Mesendoderm (in vitro differentiated cells): ENCODE measurements at regions not wholly inside any gene's neighbourhood (a gene's known extent, or its start where the extent isn't known, plus 50 kb on each side); places are given as distances from the start of the nearest gene placed in this dataset.
A peak's percentile ranks its signal among the peaks of the same experiment; 100 is the strongest.

Source experiments
- DNase-seq: peaks from one replicate; pipeline ENCODE4 v3.0.0; 2013
- H2AK5ac ChIP-seq: 2 replicates; pipeline ENCODE4 v1.6.1; 2013; ENCODE audit warnings: low read length, inconsistent platforms
- H2BK120ac ChIP-seq: 2 replicates; pipeline ENCODE4 v1.6.1; 2013; ENCODE audit warnings: low read depth, mild to moderate bottlenecking, low read length, moderate library complexity, mixed read lengths
- H2BK15ac ChIP-seq: replicated peaks from 2 replicates; pipeline ENCODE4 v1.6.1; 2013; ENCODE audit warnings: low read depth, mild to moderate bottlenecking, moderate library complexity
- H2BK5ac ChIP-seq: 2 replicates; pipeline ENCODE4 v1.6.1; 2013; ENCODE audit warnings: low read length, inconsistent platforms
- H3K18ac ChIP-seq: 2 replicates; pipeline ENCODE4 v1.6.1; 2013; ENCODE audit warnings: mild to moderate bottlenecking, low read length, mixed read lengths
- H3K23ac ChIP-seq: one replicate; pipeline ENCODE4 v1.6.1; 2013; ENCODE audit warnings: low read length
- H3K27ac ChIP-seq: 2 replicates; pipeline ENCODE4 v1.5.1; 2013; ENCODE audit warnings: low read depth, mild to moderate bottlenecking, inconsistent platforms, low read length, moderate library complexity
- H3K27me3 ChIP-seq: 2 replicates; pipeline ENCODE4 v1.6.1; 2013; ENCODE audit warnings: low read length, control low read depth, mild to moderate bottlenecking, inconsistent platforms; ENCODE audit not compliant: insufficient read depth, poor library complexity
- H3K36me3 ChIP-seq: 2 replicates; pipeline ENCODE4 v1.6.1; 2013; ENCODE audit warnings: low read length, inconsistent platforms; ENCODE audit not compliant: control insufficient read depth, insufficient read depth
- H3K4ac ChIP-seq: one replicate; pipeline ENCODE4 v1.6.1; 2013; ENCODE audit warnings: low read depth, mild to moderate bottlenecking, low read length, moderate library complexity
- H3K4me1 ChIP-seq: 2 replicates; pipeline ENCODE4 v1.6.1; 2013; ENCODE audit warnings: low read depth, low read length, inconsistent platforms; ENCODE audit not compliant: control insufficient read depth
- H3K4me2 ChIP-seq: 2 replicates; pipeline ENCODE4 v1.6.1; 2013; ENCODE audit warnings: low read length
- H3K4me3 ChIP-seq: 2 replicates; pipeline ENCODE4 v1.5.1; 2013; ENCODE audit warnings: mild to moderate bottlenecking, low read length
- H3K56ac ChIP-seq: one replicate; pipeline ENCODE4 v1.6.1; 2013; ENCODE audit warnings: low read length
- H3K79me1 ChIP-seq: 2 replicates; pipeline ENCODE4 v1.6.1; 2013; ENCODE audit warnings: low read length, inconsistent platforms
- H3K79me2 ChIP-seq: 2 replicates; pipeline ENCODE4 v1.6.1; 2013; ENCODE audit warnings: mild to moderate bottlenecking, low read length; ENCODE audit not compliant: control insufficient read depth, insufficient read depth
- H3K9ac ChIP-seq: 2 replicates; pipeline ENCODE4 v1.6.1; 2013; ENCODE audit warnings: low read length, inconsistent platforms
- H4K5ac ChIP-seq: one replicate; pipeline ENCODE4 v1.6.1; 2013; ENCODE audit warnings: low read length
- H4K8ac ChIP-seq: one replicate; pipeline ENCODE4 v1.6.1; 2013; ENCODE audit warnings: low read depth, mild to moderate bottlenecking, control low read depth, low read length, moderate library complexity
- WGBS: extraction: QIAGEN DNeasy Blood & Tissue Kit; methylation state at CpG from one replicate; pipeline ENCODE4 v1.1.7; 2013; ENCODE audit warnings: low lambda C conversion rate, missing lambda C conversion rate; ENCODE audit not compliant: insufficient coverage; ENCODE audit errors: extremely low coverage; 5-methylcytosine and 5-hydroxymethylcytosine counted together

DNA sequence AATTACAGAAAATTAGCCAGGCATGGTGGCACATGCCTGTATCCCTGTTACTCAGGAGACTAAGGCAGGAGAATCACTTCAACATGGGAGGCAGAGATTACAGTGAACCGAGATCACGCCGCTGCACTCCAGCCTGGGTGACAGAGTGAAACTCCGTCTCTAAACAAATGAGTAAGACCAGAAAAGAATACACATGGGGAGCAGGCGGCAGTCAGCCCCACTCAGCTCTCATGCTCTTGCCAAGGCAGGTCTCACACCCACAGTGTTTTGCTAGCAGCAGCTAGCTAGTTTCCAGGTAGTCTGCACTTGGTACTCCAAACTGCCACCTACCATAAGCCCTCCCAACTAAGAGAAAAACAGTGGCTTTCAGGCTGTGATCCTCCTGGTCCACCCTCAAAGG is 722.3 kb upstream of the CTNND2 start:
- Histone ChIP-seq H2AK5ac (no peak overlapping the region), H3K27ac (no peak overlapping the region), H4K8ac (no peak overlapping the region), H3K79me2 (no peaks in the 10 kb centered on the region), H3K4me3 (no peak overlapping the region), H3K9ac (no peak overlapping the region), H3K4me2 (no peak overlapping the region), H3K79me1 (no peaks in the 10 kb centered on the region), H3K23ac (no peak overlapping the region), H2BK5ac (no peak overlapping the region), H2BK120ac (no peak overlapping the region), H3K27me3 (no peaks in the 10 kb centered on the region), H3K4ac (no peak overlapping the region), H2BK15ac (no peak overlapping the region), H3K56ac (no peak overlapping the region), H3K4me1 (no peaks in the 10 kb centered on the region), H3K18ac (no peak overlapping the region), H3K36me3 (no peaks in the 10 kb centered on the region), H4K5ac (no peak overlapping the region)
- no CpG with 5 or more reads among the region's 5 CpGs for WGBS
- no peak for DNase-seq

- Histone ChIP-seq H3K4me1 (no peaks in the 10 kb centered on the region), H3K79me2 (no peaks in the 10 kb centered on the region), H3K4ac (no peak overlapping the region), H3K27me3 (no peaks in the 10 kb centered on the region), H3K4me2 (no peak overlapping the region), H3K9ac (no peak overlapping the region), H3K79me1 (no peaks in the 10 kb centered on the region), H2BK15ac (no peak overlapping the region), H3K56ac (no peak overlapping the region), H3K23ac (no peak overlapping the region), H2AK5ac (no peak overlapping the region), H4K8ac (no peak overlapping the region), H3K18ac (no peak overlapping the region), H3K36me3 (no peaks in the 10 kb centered on the region), H3K27ac (no peak overlapping the region), H2BK5ac (no peak overlapping the region), H4K5ac (no peak overlapping the region), H3K4me3 (no peak overlapping the region), H2BK120ac (no peak overlapping the region)
- DNase-seq, result no peak
- WGBS, result no CpG with 5 or more reads among the region's 8 CpGs
Observed at GRCh38 chr5:12625667-12626263, 721.5 kb upstream of the CTNND2 start.

DNA sequence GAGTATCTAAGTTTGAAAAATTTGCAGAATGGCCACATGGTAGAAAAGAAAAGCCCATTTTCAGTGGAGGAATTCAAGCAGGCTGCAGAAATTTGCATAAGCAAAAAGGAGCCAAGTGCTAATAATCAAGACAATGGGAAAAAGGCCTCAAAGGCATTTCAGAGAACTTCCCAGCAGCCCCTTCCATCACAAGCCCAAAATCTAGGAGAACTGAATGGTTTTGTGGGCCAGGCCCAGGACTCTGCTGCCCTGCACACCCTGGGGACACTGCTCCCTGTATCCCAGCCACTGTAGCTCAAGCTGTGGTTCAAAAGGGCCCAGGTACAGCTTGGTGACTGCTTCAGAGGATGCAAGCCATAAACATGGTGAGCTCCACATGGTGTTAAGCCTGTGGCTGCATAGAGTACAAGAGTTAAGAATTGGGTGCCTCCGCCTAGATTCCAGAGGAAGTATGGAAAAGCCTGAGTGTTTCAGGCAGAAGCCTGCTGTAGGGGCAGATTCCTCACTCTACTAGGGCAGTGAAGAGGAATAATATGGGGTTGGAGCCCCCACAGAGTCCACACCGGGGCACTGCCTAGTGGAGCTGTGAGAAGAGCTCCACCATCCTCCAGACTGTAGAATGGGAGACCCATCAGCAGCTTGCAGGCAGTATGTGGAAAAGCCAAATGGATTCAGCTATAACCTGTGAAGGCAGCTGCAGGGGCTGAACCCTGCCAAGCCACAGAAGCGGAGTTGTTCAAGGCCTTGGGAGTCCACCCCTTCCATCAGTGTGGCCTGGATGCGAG is 720.7 kb upstream of the CTNND2 start:
- DNase-seq, result peak; percentile 1
- no peak overlapping the region for H2AK5ac ChIP-seq
- no peak overlapping the region for H3K18ac ChIP-seq
- no peak overlapping the region for H3K4me2 ChIP-seq
- H4K8ac ChIP-seq, result no peak overlapping the region
- no peak overlapping the region for H3K9ac ChIP-seq
- H4K5ac ChIP-seq, result no peak overlapping the region
- WGBS, result no CpG with 5 or more reads among the region's 4 CpGs
- H2BK15ac ChIP-seq, result no peak overlapping the region
- no peak overlapping the region for H3K4me3 ChIP-seq
- H3K23ac ChIP-seq, result no peak overlapping the region
- H3K4ac ChIP-seq, result no peak overlapping the region
- H3K79me2 ChIP-seq, result no peaks in the 10 kb centered on the region
- H3K27me3 ChIP-seq, result no peaks in the 10 kb centered on the region
- H3K56ac ChIP-seq, result no peak overlapping the region
- no peak overlapping the region for H2BK120ac ChIP-seq
- H2BK5ac ChIP-seq, result no peak overlapping the region
- no peaks in the 10 kb centered on the region for H3K79me1 ChIP-seq
- no peaks in the 10 kb centered on the region for H3K36me3 ChIP-seq
- no peaks in the 10 kb centered on the region for H3K4me1 ChIP-seq
- H3K27ac ChIP-seq, result no peak overlapping the region

DNA sequence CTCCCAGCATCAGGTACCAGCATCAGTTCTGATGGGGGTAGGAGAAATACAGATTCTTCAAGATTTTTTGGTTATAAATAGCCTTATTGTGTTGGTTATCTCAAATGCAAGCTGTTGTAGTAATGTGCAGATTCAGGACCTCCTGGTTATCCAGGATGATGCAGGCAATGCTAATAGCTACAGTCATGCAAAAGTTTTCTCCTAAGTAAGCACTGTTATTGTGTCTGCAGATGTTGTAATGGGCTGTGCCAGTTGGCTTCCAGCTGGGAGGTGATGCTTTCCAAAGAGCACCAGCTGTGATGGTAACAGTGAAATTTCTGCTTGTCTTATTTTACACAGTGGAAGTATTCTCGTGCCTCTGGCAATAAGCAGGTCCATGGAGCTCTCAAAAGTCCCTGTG is 719.2 kb upstream of the CTNND2 start:
- H3K56ac ChIP-seq, result no peak overlapping the region
- no peaks in the 10 kb centered on the region for H3K79me1 ChIP-seq
- H4K8ac ChIP-seq, result no peak overlapping the region
- H2BK120ac ChIP-seq, result no peak overlapping the region
- no peak overlapping the region for H3K9ac ChIP-seq
- no peaks in the 10 kb centered on the region for H3K4me1 ChIP-seq
- no CpG with 5 or more reads among the region's 1 CpG for WGBS
- H3K4ac ChIP-seq, result no peak overlapping the region
- no peak overlapping the region for H3K23ac ChIP-seq
- no peak overlapping the region for H3K18ac ChIP-seq
- no peaks in the 10 kb centered on the region for H3K27me3 ChIP-seq
- no peak overlapping the region for H2BK5ac ChIP-seq
- no peak overlapping the region for H3K27ac ChIP-seq
- H2BK15ac ChIP-seq, result no peak overlapping the region
- H3K4me2 ChIP-seq, result no peak overlapping the region
- no peak overlapping the region for H3K4me3 ChIP-seq
- no peak overlapping the region for H2AK5ac ChIP-seq
- H3K79me2 ChIP-seq, result no peaks in the 10 kb centered on the region
- DNase-seq, result peak; percentile 4
- no peaks in the 10 kb centered on the region for H3K36me3 ChIP-seq
- no peak overlapping the region for H4K5ac ChIP-seq

DNA sequence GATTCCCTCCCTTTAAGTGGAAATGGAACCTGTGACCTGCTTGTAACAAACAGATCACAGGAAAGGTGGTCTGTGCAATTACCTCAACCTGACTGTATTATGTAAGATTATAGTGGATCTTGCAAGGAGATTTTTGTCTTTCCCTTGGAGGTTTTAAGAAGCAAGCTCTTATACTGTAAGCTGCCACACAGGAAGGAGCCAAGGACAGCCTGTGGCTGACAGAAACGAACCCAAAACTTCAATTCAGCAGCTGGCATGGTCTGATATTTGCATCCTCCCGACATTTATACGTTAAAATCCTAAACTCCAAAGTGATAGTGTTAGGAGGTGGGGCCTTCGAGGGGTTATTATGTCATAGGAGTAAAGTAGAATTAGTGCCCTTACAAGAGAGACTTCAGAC is 711.8 kb upstream of the CTNND2 start:
- WGBS, result no CpG with 5 or more reads among the region's 4 CpGs
- no peak for DNase-seq
- Histone ChIP-seq H3K23ac (no peak overlapping the region), H2BK15ac (no peak overlapping the region), H3K4ac (no peak overlapping the region), H2AK5ac (no peak overlapping the region), H3K4me1 (no peaks in the 10 kb centered on the region), H3K27ac (no peak overlapping the region), H3K27me3 (no peaks in the 10 kb centered on the region), H3K18ac (no peak overlapping the region), H4K8ac (no peak overlapping the region), H2BK5ac (no peak overlapping the region), H3K79me1 (no peaks in the 10 kb centered on the region), H3K36me3 (no peaks in the 10 kb centered on the region), H2BK120ac (no peak overlapping the region), H3K4me3 (no peak overlapping the region), H3K56ac (no peak overlapping the region), H3K4me2 (no peak overlapping the region), H4K5ac (no peak overlapping the region), H3K79me2 (no peaks in the 10 kb centered on the region), H3K9ac (no peak overlapping the region)
